Vagina (tissue), 2 donors: ENCODE measurements at regions not wholly inside any gene's neighbourhood (a gene's known extent, or its start where the extent isn't known, plus 50 kb on each side); places are given as distances from the start of the nearest gene placed in this dataset.
"Not testable (repeated sequence)": the region's sequence is repeated elsewhere in the genome, so short reads cannot be mapped to it uniquely, and the experiment has no call there.

Experiments used
- POLR2A ChIP-seq, 2 donors: fragments of 450-650 bp; IDR thresholded peaks; one replicate each; pipeline ENCODE4 v1.6.1; 2017; ENCODE audit warnings: antibody characterized with exemption in 2 of 2, mild to moderate bottlenecking in 2 of 2, moderate library complexity in 2 of 2
- POLR2AphosphoS5 ChIP-seq, 2 donors: sonication (generic); formaldehyde crosslinking; IDR thresholded peaks; one replicate each; pipeline ENCODE4 v1.9.0; 2017; ENCODE audit warnings: antibody characterized with exemption in 2 of 2, mild to moderate bottlenecking in 2 of 2, low read depth in 1 of 2; ENCODE audit not compliant: insufficient read depth in 1 of 2
- TF ChIP-seq, protein P1 (sequence below), 3 experiments: fragments of 450-650 bp in 2 of 3; fragments of 200-600 bp in 1 of 3; sonication (generic) in 1 of 3; IDR thresholded peaks; one replicate each; pipeline ENCODE4 v1.5.1; 2017 to 2019; ENCODE audit warnings: antibody characterized with exemption in 3 of 3, mild to moderate bottlenecking in 2 of 3, moderate library complexity in 2 of 3

GRCh38 chr9:42430674-42431615 lies 247.5 kb downstream of the SPATA31A6 start:
- not testable (repeated sequence) for TF ChIP-seq POLR2A (IDR thresholded peaks at IDR 0.05); POLR2AphosphoS5 (IDR thresholded peaks at IDR 0.05; ENCODE audit: insufficient read depth in 1 of 2, low read depth in 1 of 2)
- TF ChIP-seq, protein P1, sequence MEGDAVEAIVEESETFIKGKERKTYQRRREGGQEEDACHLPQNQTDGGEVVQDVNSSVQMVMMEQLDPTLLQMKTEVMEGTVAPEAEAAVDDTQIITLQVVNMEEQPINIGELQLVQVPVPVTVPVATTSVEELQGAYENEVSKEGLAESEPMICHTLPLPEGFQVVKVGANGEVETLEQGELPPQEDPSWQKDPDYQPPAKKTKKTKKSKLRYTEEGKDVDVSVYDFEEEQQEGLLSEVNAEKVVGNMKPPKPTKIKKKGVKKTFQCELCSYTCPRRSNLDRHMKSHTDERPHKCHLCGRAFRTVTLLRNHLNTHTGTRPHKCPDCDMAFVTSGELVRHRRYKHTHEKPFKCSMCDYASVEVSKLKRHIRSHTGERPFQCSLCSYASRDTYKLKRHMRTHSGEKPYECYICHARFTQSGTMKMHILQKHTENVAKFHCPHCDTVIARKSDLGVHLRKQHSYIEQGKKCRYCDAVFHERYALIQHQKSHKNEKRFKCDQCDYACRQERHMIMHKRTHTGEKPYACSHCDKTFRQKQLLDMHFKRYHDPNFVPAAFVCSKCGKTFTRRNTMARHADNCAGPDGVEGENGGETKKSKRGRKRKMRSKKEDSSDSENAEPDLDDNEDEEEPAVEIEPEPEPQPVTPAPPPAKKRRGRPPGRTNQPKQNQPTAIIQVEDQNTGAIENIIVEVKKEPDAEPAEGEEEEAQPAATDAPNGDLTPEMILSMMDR (IDR thresholded peaks at IDR 0.05): not testable (repeated sequence)
